ENCODE measurements at regions not wholly inside any gene's neighbourhood (a gene's known extent, or its start where the extent isn't known, plus 50 kb on each side); places are given as distances from the start of the nearest gene placed in this dataset.

DNA sequence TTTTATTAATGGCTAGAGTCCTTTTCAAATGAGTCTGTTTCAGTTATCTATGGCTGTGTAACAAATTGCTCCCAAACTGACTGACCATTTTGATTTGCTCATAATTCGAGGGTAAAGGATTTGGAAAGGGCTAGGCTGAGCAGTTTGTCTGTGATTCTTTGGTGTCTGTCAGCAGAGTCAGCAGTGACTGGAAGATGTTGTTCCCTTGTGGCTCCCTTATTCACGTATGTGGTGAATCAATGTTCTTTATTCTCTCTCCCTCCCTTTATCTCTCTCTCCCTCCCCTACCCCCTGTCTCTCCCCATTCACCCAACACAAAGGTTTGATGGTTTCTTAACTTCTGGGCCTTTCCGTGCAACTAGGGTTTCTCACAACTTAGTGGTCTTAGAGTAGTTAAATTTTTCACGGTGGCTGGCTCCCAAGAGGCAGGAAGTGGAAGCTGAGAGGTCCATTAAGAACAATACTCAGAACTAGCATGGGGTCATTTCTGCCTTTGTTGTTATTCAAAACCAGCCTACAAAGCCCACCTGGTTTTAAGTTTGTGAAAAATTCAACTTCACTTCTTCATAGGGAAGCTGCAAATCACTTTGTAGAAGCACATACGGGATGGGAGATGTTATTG lies 772.5 kb upstream of the SLITRK1 start:
- intact Hi-C loops (cut with micrococcal nuclease; ENCODE audit: unreplicated experiment) = no loop called here
- Mint-ChIP-seq H3K9me3 (ENCODE audit: unreplicated experiment) (no peaks in the 10 kb centered on the region), H3K4me3 (ENCODE audit: unreplicated experiment) (no peak overlapping the region), H3K4me1 (ENCODE audit: low read depth, unreplicated experiment) (no peaks in the 10 kb centered on the region), H3K27ac (ENCODE audit: unreplicated experiment) (no peak overlapping the region), H3K36me3 (ENCODE audit: insufficient read depth, unreplicated experiment) (no peaks in the 10 kb centered on the region), H3K27me3 (ENCODE audit: insufficient read depth, unreplicated experiment) (no peaks in the 10 kb centered on the region)
- Histone ChIP-seq H3K4me3 (ENCODE audit: low read depth, low read length) (no peak overlapping the region), H3K9me3 (no peaks in the 10 kb centered on the region), H3K36me3 (ENCODE audit: control insufficient read depth, insufficient read depth, low read length) (no peaks in the 10 kb centered on the region), H3K4me1 (no peaks in the 10 kb centered on the region), H3K27me3 (replicated peaks; ENCODE audit: control insufficient read depth, insufficient read depth, low read length) (no peaks in the 10 kb centered on the region)
- no TSS peak for BruUV-seq (replicated peaks)
- POLR2A ChIA-PET = no interaction called here
- CTCF ChIA-PET = no interaction called here
- no peak for DNase-seq
- TF ChIP-seq, protein P1, sequence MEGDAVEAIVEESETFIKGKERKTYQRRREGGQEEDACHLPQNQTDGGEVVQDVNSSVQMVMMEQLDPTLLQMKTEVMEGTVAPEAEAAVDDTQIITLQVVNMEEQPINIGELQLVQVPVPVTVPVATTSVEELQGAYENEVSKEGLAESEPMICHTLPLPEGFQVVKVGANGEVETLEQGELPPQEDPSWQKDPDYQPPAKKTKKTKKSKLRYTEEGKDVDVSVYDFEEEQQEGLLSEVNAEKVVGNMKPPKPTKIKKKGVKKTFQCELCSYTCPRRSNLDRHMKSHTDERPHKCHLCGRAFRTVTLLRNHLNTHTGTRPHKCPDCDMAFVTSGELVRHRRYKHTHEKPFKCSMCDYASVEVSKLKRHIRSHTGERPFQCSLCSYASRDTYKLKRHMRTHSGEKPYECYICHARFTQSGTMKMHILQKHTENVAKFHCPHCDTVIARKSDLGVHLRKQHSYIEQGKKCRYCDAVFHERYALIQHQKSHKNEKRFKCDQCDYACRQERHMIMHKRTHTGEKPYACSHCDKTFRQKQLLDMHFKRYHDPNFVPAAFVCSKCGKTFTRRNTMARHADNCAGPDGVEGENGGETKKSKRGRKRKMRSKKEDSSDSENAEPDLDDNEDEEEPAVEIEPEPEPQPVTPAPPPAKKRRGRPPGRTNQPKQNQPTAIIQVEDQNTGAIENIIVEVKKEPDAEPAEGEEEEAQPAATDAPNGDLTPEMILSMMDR (IDR thresholded peaks at IDR 0.05; ENCODE audit: insufficient read depth in 1 of 2, low read depth in 1 of 2, low read length in 1 of 2, severe bottlenecking in 1 of 2, unreplicated experiment in 1 of 2) = no peak

GRCh38 chr13:84653915-84654534 lies 771.8 kb upstream of the SLITRK1 start:
- H3K9me3 ChIP-seq = no peaks in the 10 kb centered on the region
- Mint-ChIP-seq H3K36me3 (ENCODE audit: insufficient read depth, unreplicated experiment) (no peaks in the 10 kb centered on the region), H3K27me3 (ENCODE audit: insufficient read depth, unreplicated experiment) (no peaks in the 10 kb centered on the region), H3K9me3 (ENCODE audit: unreplicated experiment) (no peaks in the 10 kb centered on the region), H3K27ac (ENCODE audit: unreplicated experiment) (no peak overlapping the region), H3K4me1 (ENCODE audit: low read depth, unreplicated experiment) (no peaks in the 10 kb centered on the region), H3K4me3 (ENCODE audit: unreplicated experiment) (no peak overlapping the region)
- no peaks in the 10 kb centered on the region for H3K36me3 ChIP-seq (ENCODE audit: control insufficient read depth, insufficient read depth, low read length)
- POLR2A ChIA-PET = no interaction called here
- no peaks in the 10 kb centered on the region for H3K27me3 ChIP-seq (replicated peaks; ENCODE audit: control insufficient read depth, insufficient read depth, low read length)
- CTCF ChIA-PET = no interaction called here
- TF ChIP-seq, protein P1 (IDR thresholded peaks at IDR 0.05; ENCODE audit: insufficient read depth in 1 of 2, low read depth in 1 of 2, low read length in 1 of 2, severe bottlenecking in 1 of 2, unreplicated experiment in 1 of 2) = no peak
- intact Hi-C loops (cut with micrococcal nuclease; ENCODE audit: unreplicated experiment) = no loop called here
- H3K4me3 ChIP-seq (ENCODE audit: low read depth, low read length) = no peak overlapping the region
- no peaks in the 10 kb centered on the region for H3K4me1 ChIP-seq
- DNase-seq = no peak
- BruUV-seq (replicated peaks) = no TSS peak

- no peaks in the 10 kb centered on the region for H3K9me3 Mint-ChIP-seq (ENCODE audit: unreplicated experiment)
- ChIA-PET POLR2A (no interaction called here), CTCF (no interaction called here)
Measured at GRCh38 chr13:84651705-84652104, 769.4 kb upstream of the SLITRK1 start.

More at GRCh38 chr13:84651705-84652104, 769.4 kb upstream of the SLITRK1 start:
- no peaks in the 10 kb centered on the region for H3K36me3 ChIP-seq (ENCODE audit: control insufficient read depth, insufficient read depth, low read length)
- no peaks in the 10 kb centered on the region for H3K27me3 Mint-ChIP-seq (ENCODE audit: insufficient read depth, unreplicated experiment)
- H3K27me3 ChIP-seq (replicated peaks; ENCODE audit: control insufficient read depth, insufficient read depth, low read length) = no peaks in the 10 kb centered on the region
- H3K4me3 ChIP-seq (ENCODE audit: low read depth, low read length) = no peak overlapping the region
- no peaks in the 10 kb centered on the region for H3K4me1 Mint-ChIP-seq (ENCODE audit: low read depth, unreplicated experiment)
- intact Hi-C loops (cut with micrococcal nuclease; ENCODE audit: unreplicated experiment) = no loop called here
- no TSS peak for BruUV-seq (replicated peaks)
- no peaks in the 10 kb centered on the region for H3K9me3 ChIP-seq
- H3K4me3 Mint-ChIP-seq (ENCODE audit: unreplicated experiment) = no peak overlapping the region
- no peaks in the 10 kb centered on the region for H3K36me3 Mint-ChIP-seq (ENCODE audit: insufficient read depth, unreplicated experiment)
- H3K27ac Mint-ChIP-seq (ENCODE audit: unreplicated experiment) = no peak overlapping the region
- H3K4me1 ChIP-seq = no peaks in the 10 kb centered on the region
- no peak for DNase-seq
- TF ChIP-seq, protein P1 (IDR thresholded peaks at IDR 0.05; ENCODE audit: insufficient read depth in 1 of 2, low read depth in 1 of 2, low read length in 1 of 2, severe bottlenecking in 1 of 2, unreplicated experiment in 1 of 2) = no peak

All from Caco-2 (cell line).